Cardiac fibroblast (primary cell): ENCODE measurements at regions not wholly inside any gene's neighbourhood (a gene's known extent, or its start where the extent isn't known, plus 50 kb on each side); places are given as distances from the start of the nearest gene placed in this dataset.

Source experiments
- DNase-seq, 2 donors: peaks; one replicate each; pipeline versions ENCODE4 v3.0.0 to v3.0.0-alpha.2; 2010; ENCODE audit warnings: low read depth in 2 of 2
- H3K4me3 ChIP-seq, 2 donors: replicated peaks in 1 of 2; 1 replicate in 1 of 2; 2 replicates in 1 of 2; pipeline ENCODE4 v1.5.1; 2011; ENCODE audit warnings: low read depth in 2 of 2, low read length in 2 of 2, mild to moderate bottlenecking in 2 of 2, moderate library complexity in 1 of 2
- TF ChIP-seq, protein P1 (sequence below): IDR thresholded peaks from one replicate; pipeline ENCODE4 v1.5.1; 2011; ENCODE audit warnings: low read depth, mild to moderate bottlenecking, low read length, inconsistent platforms

DNA sequence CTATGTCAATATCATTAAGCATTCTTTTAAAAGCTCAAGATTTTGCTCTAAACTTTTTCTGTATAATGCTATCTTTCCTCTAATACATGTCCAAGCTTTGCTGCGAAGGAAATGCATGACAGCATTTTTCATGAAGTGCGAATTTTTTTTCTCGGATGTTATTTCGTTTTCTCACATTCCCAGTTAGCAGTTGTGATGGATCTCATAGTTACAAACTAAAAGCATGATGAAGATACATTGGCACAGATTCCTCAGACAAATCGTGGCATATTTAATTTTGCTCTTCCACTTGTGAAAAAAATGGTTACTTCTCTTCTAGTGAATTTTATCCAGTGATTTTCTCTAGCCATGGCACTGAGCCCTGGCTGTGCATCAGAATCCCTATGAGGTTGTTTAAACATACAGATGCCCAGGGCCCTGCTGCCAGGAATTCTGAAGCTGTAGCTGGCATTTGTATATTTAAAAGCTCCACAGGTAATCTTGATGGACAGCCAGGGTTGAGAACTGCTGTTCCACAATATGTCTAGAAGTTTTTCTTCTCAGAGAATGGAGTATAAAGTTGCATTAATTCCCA, 299.8 kb upstream of the NEBL start:
- DNase-seq = no peak
- no peak overlapping the region for H3K4me3 ChIP-seq
- TF ChIP-seq, protein P1, sequence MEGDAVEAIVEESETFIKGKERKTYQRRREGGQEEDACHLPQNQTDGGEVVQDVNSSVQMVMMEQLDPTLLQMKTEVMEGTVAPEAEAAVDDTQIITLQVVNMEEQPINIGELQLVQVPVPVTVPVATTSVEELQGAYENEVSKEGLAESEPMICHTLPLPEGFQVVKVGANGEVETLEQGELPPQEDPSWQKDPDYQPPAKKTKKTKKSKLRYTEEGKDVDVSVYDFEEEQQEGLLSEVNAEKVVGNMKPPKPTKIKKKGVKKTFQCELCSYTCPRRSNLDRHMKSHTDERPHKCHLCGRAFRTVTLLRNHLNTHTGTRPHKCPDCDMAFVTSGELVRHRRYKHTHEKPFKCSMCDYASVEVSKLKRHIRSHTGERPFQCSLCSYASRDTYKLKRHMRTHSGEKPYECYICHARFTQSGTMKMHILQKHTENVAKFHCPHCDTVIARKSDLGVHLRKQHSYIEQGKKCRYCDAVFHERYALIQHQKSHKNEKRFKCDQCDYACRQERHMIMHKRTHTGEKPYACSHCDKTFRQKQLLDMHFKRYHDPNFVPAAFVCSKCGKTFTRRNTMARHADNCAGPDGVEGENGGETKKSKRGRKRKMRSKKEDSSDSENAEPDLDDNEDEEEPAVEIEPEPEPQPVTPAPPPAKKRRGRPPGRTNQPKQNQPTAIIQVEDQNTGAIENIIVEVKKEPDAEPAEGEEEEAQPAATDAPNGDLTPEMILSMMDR = no peak

DNA sequence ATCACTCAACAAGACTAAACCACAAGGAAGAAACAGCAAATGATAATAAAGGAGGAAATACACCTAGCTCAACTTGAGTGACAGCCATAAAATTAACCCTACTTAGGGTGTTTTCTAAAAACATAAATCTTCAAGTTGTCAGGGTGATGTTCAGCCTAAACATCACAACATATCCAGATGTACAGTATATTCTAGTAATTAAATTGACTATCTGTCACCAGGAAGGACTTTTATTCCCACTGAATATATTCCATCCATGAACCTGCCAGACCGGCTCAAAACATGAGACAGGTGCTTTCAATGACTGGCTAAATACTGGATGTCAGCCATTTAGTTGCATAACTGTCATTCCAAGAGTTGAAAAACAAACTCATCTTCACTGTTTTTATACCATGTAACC, 298.1 kb upstream of the NEBL start:
- H3K4me3 ChIP-seq = no peak overlapping the region
- DNase-seq = peak in 1 of 2 donors; percentile 45
- TF ChIP-seq, protein P1 = no peak

DNA sequence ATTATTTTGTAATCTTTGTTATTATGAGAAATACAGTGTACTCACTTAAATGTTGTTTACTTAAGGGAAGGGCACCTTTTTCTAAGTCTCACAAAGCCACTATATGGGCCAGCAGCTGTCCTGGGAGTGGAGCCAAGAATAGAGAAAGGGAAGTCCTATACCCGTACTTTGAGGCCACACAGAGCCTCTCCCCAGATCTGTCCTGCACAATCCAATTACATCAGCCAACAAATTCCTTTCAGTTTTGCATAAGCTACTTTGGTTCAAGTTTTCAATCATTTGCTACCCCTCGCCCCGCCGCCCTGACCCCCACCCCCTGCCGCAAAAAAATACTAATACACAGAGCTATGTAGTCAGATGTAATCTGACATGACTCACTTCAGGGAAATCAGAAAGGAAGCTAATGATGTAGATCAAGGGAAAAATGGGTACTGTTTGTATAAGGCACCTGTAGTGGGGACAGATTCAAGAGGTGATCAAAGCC, 297.4 kb upstream of the NEBL start:
- H3K4me3 ChIP-seq = no peak overlapping the region
- TF ChIP-seq, protein P1 = no peak
- peak; percentile 60 to 69 for DNase-seq

DNA sequence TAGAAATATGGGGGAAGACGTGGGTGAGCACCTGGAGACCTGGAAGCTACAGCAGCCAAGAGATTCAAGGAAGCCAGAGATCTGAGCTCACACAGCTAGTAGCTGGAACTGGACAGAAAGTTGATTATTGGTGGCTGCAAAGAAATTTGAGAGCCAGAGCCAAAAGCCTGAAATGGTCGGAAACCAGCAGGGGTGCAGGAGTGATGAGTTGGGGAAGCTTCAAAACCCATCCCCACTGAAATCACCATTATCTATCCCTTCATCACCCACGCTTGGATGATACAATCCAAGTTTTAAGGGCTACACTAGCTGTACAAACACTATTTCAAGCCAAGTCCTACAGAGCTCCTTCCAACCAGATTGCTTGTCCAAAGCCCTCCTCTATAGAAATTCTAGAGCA, 296.1 kb upstream of the NEBL start:
- TF ChIP-seq, protein P1 = no peak
- no peak for DNase-seq
- no peak overlapping the region for H3K4me3 ChIP-seq

DNA sequence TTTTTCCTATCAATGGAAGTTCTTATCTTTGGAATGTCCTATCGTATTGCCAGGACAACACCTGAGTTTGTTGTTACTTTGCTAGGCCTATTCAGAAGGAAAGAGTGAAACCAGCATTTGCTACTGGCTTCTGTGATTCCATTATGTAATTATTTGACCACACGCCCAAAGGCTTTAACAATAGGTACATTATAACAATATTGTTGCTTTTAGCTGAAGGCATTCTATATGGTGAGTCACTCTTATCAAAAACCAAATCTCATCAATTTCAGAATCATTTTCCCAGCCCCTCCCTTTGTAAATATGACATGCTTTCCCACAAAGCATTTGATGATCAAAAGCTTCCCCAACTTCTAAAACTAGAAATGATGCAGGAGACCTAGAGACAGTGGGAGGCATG, 294.4 kb upstream of the NEBL start:
- TF ChIP-seq, protein P1 = no peak
- peak in 1 of 2 donors; percentile 30 for DNase-seq
- no peak overlapping the region for H3K4me3 ChIP-seq

DNA sequence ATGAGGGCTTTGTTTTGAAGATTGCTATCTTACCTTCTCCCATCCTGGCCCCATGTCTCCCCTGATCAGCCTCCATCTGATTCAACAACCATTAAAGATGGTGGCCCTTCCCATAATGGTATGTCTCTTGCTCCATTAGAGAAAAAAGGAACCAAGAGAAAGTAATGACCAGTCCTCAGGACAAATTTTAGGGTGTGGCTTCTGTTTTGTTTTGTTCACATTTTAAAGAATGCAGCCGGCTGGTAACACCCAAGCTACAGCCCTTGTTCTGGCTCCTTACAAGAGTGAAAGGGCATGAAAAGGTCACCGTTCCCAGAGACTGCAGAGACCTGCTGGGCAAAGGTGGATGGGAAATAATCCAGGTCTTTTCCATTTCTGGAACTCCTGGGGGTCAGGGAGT, 287.9 kb upstream of the NEBL start:
- TF ChIP-seq, protein P1 = no peak
- DNase-seq = peak in 1 of 2 donors; percentile 13
- H3K4me3 ChIP-seq = no peak overlapping the region

DNA sequence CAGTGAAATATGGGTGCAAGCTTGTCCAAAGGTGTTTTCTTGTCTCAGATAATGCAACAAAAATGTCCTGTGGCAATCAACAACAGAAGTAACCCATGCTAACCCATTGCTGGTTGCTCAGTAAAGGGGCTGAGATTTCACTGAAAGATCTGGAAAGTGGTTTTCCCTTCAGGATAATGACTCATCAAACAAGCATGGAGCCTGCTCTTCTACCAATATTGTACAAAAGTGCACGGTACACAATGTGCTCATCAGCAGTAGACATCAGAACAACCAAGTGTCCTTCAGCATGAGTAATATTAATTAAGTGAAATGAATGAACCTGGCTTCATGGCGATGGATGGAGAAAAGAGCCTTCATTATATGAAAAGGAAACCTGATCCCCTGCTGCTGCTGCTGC, 287.1 kb upstream of the NEBL start:
- TF ChIP-seq, protein P1 = no peak
- peak; percentile 46 to 77 for DNase-seq
- H3K4me3 ChIP-seq = no peak overlapping the region
